ENCODE measurements at regions not wholly inside any gene's neighbourhood (a gene's known extent, or its start where the extent isn't known, plus 50 kb on each side); places are given as distances from the start of the nearest gene placed in this dataset.
"Not testable (repeated sequence)": the region's sequence is repeated elsewhere in the genome, so short reads cannot be mapped to it uniquely, and the experiment has no call there.

DNA sequence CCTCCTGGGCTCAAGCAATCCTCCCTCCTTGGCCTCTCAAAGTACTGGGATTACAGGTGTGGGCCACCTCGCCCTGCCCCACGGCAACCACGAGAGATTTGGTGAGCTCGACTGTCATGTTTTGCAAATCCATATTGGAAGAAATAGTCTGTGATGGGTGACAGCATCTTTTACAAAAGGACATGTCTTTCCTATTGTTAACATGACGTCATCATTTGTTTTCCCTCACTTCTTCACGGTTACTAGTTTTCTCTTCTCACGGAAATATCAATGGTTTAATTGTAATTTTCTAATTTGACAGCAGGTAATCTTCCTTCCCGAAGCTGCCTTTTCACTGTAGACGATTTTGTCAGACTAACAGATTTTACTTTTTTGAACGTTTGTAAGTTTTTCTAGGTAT is 110.8 kb upstream of the GREM2 start:
- H3K27ac Mint-ChIP-seq (ENCODE audit: unreplicated experiment), result no peak overlapping the region
- intact Hi-C loops (cut with micrococcal nuclease; ENCODE audit: unreplicated experiment), result no loop called here
- H3K4me1 Mint-ChIP-seq (ENCODE audit: low read depth, unreplicated experiment), result no peaks in the 10 kb centered on the region
- H3K4me3 Mint-ChIP-seq (ENCODE audit: low read depth, unreplicated experiment), result no peak overlapping the region
- TF ChIP-seq CTCF (IDR thresholded peaks at IDR 0.05; ENCODE audit: unreplicated experiment), result no peak
- H3K27me3 Mint-ChIP-seq (ENCODE audit: unreplicated experiment), result peaks cover 8% of the 10 kb centered on the region
- CTCF ChIA-PET, result interaction anchor here (0.7 to 0.8 kb wide), 2 partner anchors 9 to 51 kb away, joined by 3 to 4 read pairs; no protein-coding TSS in a partner anchor
- no peaks in the 10 kb centered on the region for H3K36me3 Mint-ChIP-seq (ENCODE audit: insufficient read depth, unreplicated experiment)
- DNase-seq, result no peak
- peaks cover 7% of the 10 kb centered on the region for H3K9me3 Mint-ChIP-seq (ENCODE audit: low read depth, unreplicated experiment)
- no TSS peak for BruUV-seq (replicated peaks)

- peaks cover 8% of the 10 kb centered on the region for H3K27me3 Mint-ChIP-seq (ENCODE audit: unreplicated experiment)
- no peaks in the 10 kb centered on the region for H3K36me3 Mint-ChIP-seq (ENCODE audit: insufficient read depth, unreplicated experiment)
- DNase-seq, result no peak
- H3K4me1 Mint-ChIP-seq (ENCODE audit: low read depth, unreplicated experiment), result no peaks in the 10 kb centered on the region
- intact Hi-C loops (cut with micrococcal nuclease; ENCODE audit: unreplicated experiment), result no loop called here
- no TSS peak for BruUV-seq (replicated peaks)
- peaks cover 2% of the 10 kb centered on the region for H3K9me3 Mint-ChIP-seq (ENCODE audit: low read depth, unreplicated experiment)
- H3K4me3 Mint-ChIP-seq (ENCODE audit: low read depth, unreplicated experiment), result no peak overlapping the region
- CTCF ChIA-PET, result no interaction called here
- no peak overlapping the region for H3K27ac Mint-ChIP-seq (ENCODE audit: unreplicated experiment)
- no peak for TF ChIP-seq CTCF (IDR thresholded peaks at IDR 0.05; ENCODE audit: unreplicated experiment)
Observed at GRCh38 chr1:240720976-240721375, 109.0 kb upstream of the GREM2 start.

DNA sequence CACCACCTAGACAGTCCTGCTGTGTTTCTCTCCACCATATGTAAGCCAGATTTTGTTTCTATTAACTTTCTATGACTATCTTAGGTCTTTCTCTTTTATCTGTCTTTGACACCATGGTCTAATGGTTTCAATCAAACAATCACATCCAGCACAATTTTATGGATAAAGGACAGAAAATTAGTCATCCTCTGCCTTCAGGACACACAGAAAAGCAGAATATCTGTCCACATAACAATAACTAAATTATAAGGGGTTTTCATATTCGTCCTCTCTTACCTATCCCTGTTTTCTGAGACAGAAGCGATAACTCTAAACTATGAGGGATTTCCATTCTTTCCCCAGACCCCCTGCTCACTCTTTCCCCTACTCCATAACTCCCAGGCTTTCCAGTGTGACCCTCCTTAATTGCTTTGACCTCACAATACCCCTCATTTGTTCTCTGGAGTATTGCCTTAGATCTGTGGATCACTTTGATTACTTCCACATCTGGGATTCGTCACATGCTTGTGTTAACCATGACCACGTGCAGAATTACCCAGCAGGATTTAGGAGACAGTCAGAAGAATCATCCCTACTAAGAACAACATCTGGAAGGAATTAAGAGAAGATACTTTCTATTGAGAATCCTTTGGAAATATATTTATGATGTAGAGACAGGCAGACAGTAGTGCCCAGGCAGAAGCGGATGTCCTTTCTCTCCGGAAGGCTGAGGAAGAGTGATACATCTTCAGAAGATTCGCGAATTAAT is 108.2 kb upstream of the GREM2 start:
- H3K36me3 Mint-ChIP-seq (ENCODE audit: insufficient read depth, unreplicated experiment), result no peaks in the 10 kb centered on the region
- no peaks in the 10 kb centered on the region for H3K4me1 Mint-ChIP-seq (ENCODE audit: low read depth, unreplicated experiment)
- CTCF ChIA-PET, result interaction anchor here (0.7 kb wide), 1 partner anchor 19 kb away, joined by 5 read pairs; no protein-coding TSS in a partner anchor
- H3K9me3 Mint-ChIP-seq (ENCODE audit: low read depth, unreplicated experiment), result peaks cover 2% of the 10 kb centered on the region
- no peak for DNase-seq
- no peak for TF ChIP-seq CTCF (IDR thresholded peaks at IDR 0.05; ENCODE audit: unreplicated experiment)
- BruUV-seq (replicated peaks), result no TSS peak
- intact Hi-C loops (cut with micrococcal nuclease; ENCODE audit: unreplicated experiment), result no loop called here
- no peak overlapping the region for H3K27ac Mint-ChIP-seq (ENCODE audit: unreplicated experiment)
- peaks cover 8% of the 10 kb centered on the region for H3K27me3 Mint-ChIP-seq (ENCODE audit: unreplicated experiment)
- no peak overlapping the region for H3K4me3 Mint-ChIP-seq (ENCODE audit: low read depth, unreplicated experiment)

- H3K9me3 Mint-ChIP-seq (ENCODE audit: low read depth, unreplicated experiment); H3K27ac Mint-ChIP-seq (ENCODE audit: unreplicated experiment); H3K27me3 Mint-ChIP-seq (ENCODE audit: unreplicated experiment); H3K36me3 Mint-ChIP-seq (ENCODE audit: insufficient read depth, unreplicated experiment); DNase-seq; H3K4me3 Mint-ChIP-seq (ENCODE audit: low read depth, unreplicated experiment); intact Hi-C loops (cut with micrococcal nuclease; ENCODE audit: unreplicated experiment); BruUV-seq (replicated peaks); H3K4me1 Mint-ChIP-seq (ENCODE audit: low read depth, unreplicated experiment); CTCF ChIA-PET: not testable (repeated sequence)
Observed at GRCh38 chr1:240716538-240716937, 104.6 kb upstream of the GREM2 start.

- CTCF ChIA-PET, result no interaction called here
- H3K4me1 Mint-ChIP-seq (ENCODE audit: low read depth, unreplicated experiment), result no peaks in the 10 kb centered on the region
Observed at GRCh38 chr1:240714568-240715292, 102.8 kb upstream of the GREM2 start.

More at GRCh38 chr1:240714568-240715292, 102.8 kb upstream of the GREM2 start:
- H3K27ac Mint-ChIP-seq (ENCODE audit: unreplicated experiment), result no peak overlapping the region
- H3K4me3 Mint-ChIP-seq (ENCODE audit: low read depth, unreplicated experiment), result no peak overlapping the region
- no peak for TF ChIP-seq CTCF (IDR thresholded peaks at IDR 0.05; ENCODE audit: unreplicated experiment)
- intact Hi-C loops (cut with micrococcal nuclease; ENCODE audit: unreplicated experiment), result no loop called here
- no peaks in the 10 kb centered on the region for H3K36me3 Mint-ChIP-seq (ENCODE audit: insufficient read depth, unreplicated experiment)
- no TSS peak for BruUV-seq (replicated peaks)
- no peak for DNase-seq
- H3K9me3 Mint-ChIP-seq (ENCODE audit: low read depth, unreplicated experiment), result no peaks in the 10 kb centered on the region
- H3K27me3 Mint-ChIP-seq (ENCODE audit: unreplicated experiment), result peaks cover 19% of the 10 kb centered on the region
